Lower leg skin (tissue), 3 donors: ENCODE measurements at regions not wholly inside any gene's neighbourhood (a gene's known extent, or its start where the extent isn't known, plus 50 kb on each side); places are given as distances from the start of the nearest gene placed in this dataset.

ENCODE experiments used
- POLR2A ChIP-seq, 2 donors: fragments of 450-650 bp; IDR thresholded peaks; one replicate each; pipeline ENCODE4 v1.6.1; 2016 to 2017; ENCODE audit warnings: antibody characterized with exemption in 2 of 2, mild to moderate bottlenecking in 1 of 2, moderate library complexity in 1 of 2
- TF ChIP-seq, protein P1 (sequence below), 3 donors: fragments of 450-650 bp; IDR thresholded peaks; one replicate each; pipeline ENCODE4 v1.5.1; 2016; ENCODE audit warnings: antibody characterized with exemption in 3 of 3, mild to moderate bottlenecking in 3 of 3, moderate library complexity in 2 of 3

DNA sequence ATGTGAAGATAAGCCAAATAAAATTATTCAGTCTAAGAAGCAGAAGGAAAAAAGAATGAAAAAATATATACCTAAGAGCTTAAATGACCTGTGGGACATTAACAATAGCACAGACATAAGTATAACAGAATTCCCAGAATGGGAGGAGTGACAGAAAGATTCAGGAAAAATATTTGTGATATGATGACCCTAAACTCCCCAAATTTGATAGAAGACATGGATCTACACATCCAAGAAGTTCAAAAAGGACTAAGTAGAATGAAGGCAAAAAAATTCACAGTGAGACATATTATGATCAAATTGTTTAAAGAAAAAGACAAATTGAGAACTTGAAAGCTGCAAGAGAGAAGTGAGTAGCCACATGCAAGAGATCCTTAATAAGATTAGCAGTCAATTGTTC lies 211.4 kb upstream of the OR4E1 start:
- no peak for TF ChIP-seq POLR2A (IDR thresholded peaks at IDR 0.05)
- TF ChIP-seq, protein P1, sequence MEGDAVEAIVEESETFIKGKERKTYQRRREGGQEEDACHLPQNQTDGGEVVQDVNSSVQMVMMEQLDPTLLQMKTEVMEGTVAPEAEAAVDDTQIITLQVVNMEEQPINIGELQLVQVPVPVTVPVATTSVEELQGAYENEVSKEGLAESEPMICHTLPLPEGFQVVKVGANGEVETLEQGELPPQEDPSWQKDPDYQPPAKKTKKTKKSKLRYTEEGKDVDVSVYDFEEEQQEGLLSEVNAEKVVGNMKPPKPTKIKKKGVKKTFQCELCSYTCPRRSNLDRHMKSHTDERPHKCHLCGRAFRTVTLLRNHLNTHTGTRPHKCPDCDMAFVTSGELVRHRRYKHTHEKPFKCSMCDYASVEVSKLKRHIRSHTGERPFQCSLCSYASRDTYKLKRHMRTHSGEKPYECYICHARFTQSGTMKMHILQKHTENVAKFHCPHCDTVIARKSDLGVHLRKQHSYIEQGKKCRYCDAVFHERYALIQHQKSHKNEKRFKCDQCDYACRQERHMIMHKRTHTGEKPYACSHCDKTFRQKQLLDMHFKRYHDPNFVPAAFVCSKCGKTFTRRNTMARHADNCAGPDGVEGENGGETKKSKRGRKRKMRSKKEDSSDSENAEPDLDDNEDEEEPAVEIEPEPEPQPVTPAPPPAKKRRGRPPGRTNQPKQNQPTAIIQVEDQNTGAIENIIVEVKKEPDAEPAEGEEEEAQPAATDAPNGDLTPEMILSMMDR (IDR thresholded peaks at IDR 0.05), result no peak
